SK-N-DZ (cell line): ENCODE measurements at regions not wholly inside any gene's neighbourhood (a gene's known extent, or its start where the extent isn't known, plus 50 kb on each side); places are given as distances from the start of the nearest gene placed in this dataset.

Experiments
- DNase-seq: peaks from one replicate; pipeline ENCODE4 v3.0.0-alpha.2; 2015; ENCODE audit warnings: low spot score

- no peak for DNase-seq
Measured at GRCh38 chr12:46908936-46909635, 83.3 kb upstream of the SLC38A4 start.

GRCh38 chr12:46910830-46911229 is 85.0 kb upstream of the SLC38A4 start:
- no peak for DNase-seq

DNA sequence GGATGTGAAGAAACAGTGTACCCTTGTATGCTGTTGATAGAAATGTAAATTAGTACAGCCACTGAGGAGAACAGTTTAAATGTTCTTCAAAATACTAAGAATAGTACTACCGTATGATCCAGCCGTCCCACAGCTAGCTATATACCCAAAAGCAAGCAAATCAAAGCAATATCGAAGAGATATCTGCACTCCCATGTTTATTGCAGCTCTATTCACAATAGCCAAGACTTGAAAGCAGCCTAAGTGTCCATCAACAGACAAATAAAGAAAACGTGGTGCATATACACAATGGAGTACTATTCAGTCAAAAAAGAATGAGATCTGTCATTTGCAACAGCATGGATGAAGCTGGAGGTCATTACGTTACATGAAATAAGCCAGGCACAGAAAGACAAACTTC is 88.5 kb upstream of the SLC38A4 start:
- no peak for DNase-seq

GRCh38 chr12:46915082-46915481 is 89.3 kb upstream of the SLC38A4 start:
- DNase-seq = no peak

DNA sequence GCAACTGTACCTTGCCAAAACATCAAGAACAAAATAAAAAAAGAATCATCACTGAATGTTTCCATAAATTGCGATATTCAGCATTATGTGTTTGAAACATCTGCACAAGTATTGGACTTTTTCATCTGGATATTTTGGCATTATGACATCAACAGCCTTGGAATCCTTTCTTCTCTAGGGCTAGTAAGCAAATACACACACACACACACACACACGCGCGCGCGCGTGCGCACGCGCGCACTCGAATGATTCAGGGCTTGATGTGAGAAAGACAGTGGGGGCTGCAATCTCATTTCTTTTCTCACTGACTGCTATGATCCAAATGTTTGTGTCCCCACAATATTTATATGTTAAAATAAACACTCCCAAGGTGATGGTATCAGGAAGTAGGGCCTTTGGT is 90.0 kb upstream of the SLC38A4 start:
- no peak for DNase-seq

DNA sequence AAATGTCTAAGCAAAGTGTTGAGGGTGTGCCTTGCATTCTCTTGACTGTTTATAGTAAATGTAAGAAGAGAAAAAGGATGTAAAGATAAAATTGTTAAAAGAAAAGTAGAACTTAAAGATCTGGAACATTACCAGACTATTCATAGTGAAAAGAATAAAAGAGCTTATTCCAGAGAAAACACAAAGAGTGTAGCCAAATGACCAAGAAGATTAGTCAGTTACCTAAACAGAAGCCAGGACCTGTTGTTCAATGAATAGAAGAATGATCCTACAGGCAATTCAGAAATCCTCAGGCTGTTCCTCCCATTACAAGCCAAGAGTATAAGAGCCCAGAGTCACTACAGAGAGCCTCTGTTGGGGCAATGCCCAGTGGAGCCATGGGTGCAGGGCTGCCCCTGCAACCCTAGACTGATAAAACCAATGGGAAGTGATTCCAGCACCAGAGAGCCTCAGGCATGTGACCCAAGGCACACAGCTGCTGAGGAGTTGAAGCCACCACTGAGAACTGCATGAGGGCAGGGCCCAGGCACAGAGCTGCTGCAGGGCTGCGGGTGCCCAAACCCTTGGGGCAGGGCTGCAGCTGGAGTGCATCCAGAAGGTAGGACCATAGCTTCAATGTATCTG is 91.1 kb upstream of the SLC38A4 start:
- DNase-seq = no peak

DNA sequence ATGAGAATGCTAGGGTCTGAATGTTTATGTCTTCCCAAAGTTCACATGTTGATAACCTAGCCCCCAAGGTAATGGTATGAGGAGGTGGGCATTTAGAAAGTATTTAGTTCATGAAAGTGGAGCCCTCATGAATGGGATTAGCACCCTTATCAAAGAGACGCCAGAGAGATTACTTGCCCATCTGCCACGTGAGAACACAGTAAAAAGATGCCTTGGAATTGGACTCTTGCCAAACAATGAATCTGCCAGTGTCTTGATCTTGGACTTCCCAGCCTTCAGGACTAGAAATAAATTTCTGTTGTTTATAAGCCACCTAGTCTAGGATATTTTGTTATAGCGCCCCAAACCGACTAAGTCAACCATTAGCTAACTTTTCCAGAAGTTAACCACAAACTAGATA is 92.0 kb upstream of the SLC38A4 start:
- DNase-seq = no peak

GRCh38 chr12:46918631-46919030 is 92.8 kb upstream of the SLC38A4 start:
- DNase-seq = no peak

- DNase-seq = no peak
Measured at GRCh38 chr12:46919666-46920400, 94.0 kb upstream of the SLC38A4 start.

GRCh38 chr12:46920499-46920898 is 94.7 kb upstream of the SLC38A4 start:
- DNase-seq = no peak

GRCh38 chr12:46921048-46921763 is 95.4 kb upstream of the SLC38A4 start:
- no peak for DNase-seq

GRCh38 chr12:46921764-46922133 is 96.0 kb upstream of the SLC38A4 start:
- no peak for DNase-seq

GRCh38 chr12:46926526-46926925 is 100.7 kb upstream of the SLC38A4 start:
- DNase-seq = no peak

GRCh38 chr12:46930101-46930500 is 104.3 kb upstream of the SLC38A4 start:
- DNase-seq = no peak

GRCh38 chr12:46933947-46934346 is 108.2 kb upstream of the SLC38A4 start:
- DNase-seq = peak; percentile 7

DNA sequence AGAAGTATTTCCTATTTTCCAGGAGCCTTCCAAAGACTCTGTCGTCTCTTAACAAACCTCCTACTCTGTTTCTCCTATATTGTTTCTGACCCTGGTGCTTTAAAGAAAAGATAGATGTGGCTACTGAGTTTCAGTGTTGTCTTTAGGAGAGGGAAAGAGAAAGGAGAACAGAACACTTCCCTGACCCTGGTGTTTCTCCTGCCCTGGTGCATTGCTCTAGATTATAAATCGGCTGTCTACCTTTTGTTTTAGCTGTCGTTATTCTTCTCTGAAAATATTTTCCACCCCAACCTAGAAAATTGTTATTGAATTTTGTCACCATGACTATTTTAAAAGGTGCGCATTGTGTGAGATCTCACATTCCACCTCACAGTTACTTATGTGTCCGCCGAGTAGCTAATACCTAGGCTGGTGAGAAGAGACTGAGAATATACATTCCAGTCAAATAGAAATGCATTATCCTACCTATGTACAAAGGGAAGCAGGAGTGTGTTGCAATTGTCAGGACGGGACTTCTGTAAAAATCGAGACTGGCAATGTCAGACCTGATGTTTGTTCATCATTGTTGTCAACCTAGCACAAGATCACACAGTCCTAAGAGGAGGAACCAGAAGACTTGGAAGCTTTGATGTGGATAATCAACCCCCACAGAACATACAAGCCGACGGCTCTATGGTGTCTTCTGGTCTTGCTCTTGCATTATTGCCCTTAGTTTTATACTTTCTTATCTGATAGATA is 108.7 kb upstream of the SLC38A4 start:
- no peak for DNase-seq

- DNase-seq = no peak
Measured at GRCh38 chr12:46935271-46935847, 109.6 kb upstream of the SLC38A4 start.

DNA sequence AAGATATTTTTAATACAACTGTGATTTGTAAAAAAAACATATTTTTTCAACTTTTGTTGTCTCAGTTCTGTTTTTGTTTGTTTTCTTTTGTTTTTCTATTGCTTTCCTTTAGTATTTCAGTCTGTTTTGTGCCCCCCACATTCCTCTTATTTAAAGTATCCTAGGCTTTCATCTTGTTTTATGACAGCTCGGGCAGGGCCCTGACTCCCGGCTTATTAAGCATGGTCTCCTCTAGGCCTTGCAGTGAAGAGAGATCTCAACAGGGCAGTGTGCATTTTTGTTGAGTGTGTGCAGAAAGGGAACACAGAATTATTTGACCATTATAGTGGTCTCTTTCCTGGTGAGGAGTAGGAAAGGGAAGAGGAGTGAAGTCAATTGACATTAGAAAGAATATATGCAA is 110.2 kb upstream of the SLC38A4 start:
- DNase-seq = no peak

DNA sequence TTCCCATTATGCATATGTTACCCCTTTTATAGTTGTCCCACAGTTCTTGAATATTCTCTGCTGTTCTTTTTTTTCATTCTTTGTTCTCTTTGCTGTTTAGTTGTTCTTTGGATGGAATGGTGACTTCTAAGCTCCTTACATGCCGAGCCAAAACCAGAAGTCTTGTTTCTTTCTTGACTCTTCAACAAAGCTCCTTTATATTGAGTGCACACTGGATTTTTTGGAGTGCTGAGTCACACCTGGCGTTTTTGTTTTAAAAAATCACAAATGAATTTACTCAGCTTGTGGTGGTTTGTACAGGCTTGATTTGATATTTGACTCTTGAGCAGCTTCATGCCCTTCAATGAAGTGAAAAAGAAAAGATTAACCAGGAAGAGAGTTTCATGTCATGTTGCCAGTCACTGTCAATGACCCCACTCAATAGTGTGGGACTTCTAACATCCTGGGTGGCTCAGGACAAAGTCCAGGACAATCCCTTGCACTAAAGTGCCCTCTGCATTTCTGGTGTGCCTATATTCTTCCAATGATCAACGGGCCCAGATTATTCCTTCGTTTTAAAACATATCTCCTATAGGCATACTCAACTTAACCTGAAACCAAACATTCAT is 112.4 kb upstream of the SLC38A4 start:
- DNase-seq = no peak

DNA sequence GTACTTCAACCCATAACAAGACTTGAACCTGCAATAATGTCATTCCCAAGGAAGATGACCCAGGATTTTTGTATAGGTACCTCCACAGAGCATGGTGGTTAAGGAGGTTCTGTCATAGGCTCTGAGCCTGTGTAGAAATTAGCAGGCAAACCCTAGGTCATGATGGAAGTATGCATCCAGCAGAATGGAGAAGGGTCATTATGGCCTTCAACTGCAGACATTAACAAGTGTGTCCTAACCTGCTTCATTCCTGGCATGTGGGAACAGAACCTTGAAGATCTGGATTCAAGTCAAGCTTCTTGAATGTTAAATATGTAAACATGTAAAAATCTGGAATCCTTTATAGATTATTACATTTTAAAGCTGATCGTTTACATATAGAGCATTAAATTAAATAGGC is 116.2 kb upstream of the SLC38A4 start:
- no peak for DNase-seq

GRCh38 chr12:46942579-46942978 is 116.8 kb upstream of the SLC38A4 start:
- DNase-seq = no peak
